H1 (cell line): ENCODE measurements at regions not wholly inside any gene's neighbourhood (a gene's known extent, or its start where the extent isn't known, plus 50 kb on each side); places are given as distances from the start of the nearest gene placed in this dataset.

ENCODE experiments used
- BACH1 ChIP-seq: IDR thresholded peaks from 2 replicates; pipeline ENCODE4 v1.6.1; 2012; ENCODE audit warnings: low read length, improper control_type of control experiment
- CTBP2 ChIP-seq: IDR thresholded peaks from 2 replicates; pipeline ENCODE4 v1.7.0; 2011; ENCODE audit warnings: borderline replicate concordance, mild to moderate bottlenecking, moderate library complexity, mixed read lengths, low read length; ENCODE audit not compliant: insufficient read depth, insufficient read length
- HDAC6 ChIP-seq: IDR thresholded peaks from one replicate; pipeline ENCODE4 v1.7.1; 2012; ENCODE audit warnings: low read depth, mild to moderate bottlenecking, inconsistent platforms, low read length, moderate library complexity
- JUN ChIP-seq: IDR thresholded peaks from 2 replicates; pipeline ENCODE4 v1.6.1; 2011; ENCODE audit warnings: low read depth, mild to moderate bottlenecking, improper control_type of control experiment, low read length
- SAP30 ChIP-seq: fragments of 300-600 bp; sonication (generic); IDR thresholded peaks from 2 replicates; pipeline ENCODE4 v1.7.1; 2012; ENCODE audit warnings: low read length, moderate library complexity, mild to moderate bottlenecking, inconsistent platforms; ENCODE audit not compliant: insufficient read depth, insufficient replicate concordance
- SIX5 ChIP-seq: IDR thresholded peaks from 2 replicates; pipeline ENCODE4 v1.6.1; 2011; ENCODE audit warnings: mild to moderate bottlenecking, low read depth, low read length
- SRF ChIP-seq: IDR thresholded peaks from 2 replicates; pipeline ENCODE4 v1.6.1; 2011; ENCODE audit warnings: mild to moderate bottlenecking, low read depth, low read length, moderate library complexity
- TAF7 ChIP-seq: optimal IDR thresholded peaks from 2 replicates; pipeline ENCODE3; 2011; ENCODE audit warnings: low read depth, mild to moderate bottlenecking, inconsistent platforms, low read length, moderate library complexity, borderline replicate concordance
- TBP ChIP-seq: IDR thresholded peaks from 2 replicates; pipeline ENCODE4 v1.6.1; 2011; ENCODE audit warnings: low read depth, low read length, improper control_type of control experiment

GRCh38 chr2:204012072-204012653 is 75.6 kb downstream of the ICOS start (continued):
- TF ChIP-seq SAP30 (no peak), CTBP2 (no peak), TAF7 (no peak), HDAC6 (no peak), TBP (no peak), BACH1 (no peak), SIX5 (no peak), SRF (no peak), JUN (no peak)
